K562 (cell line): ENCODE measurements at regions not wholly inside any gene's neighbourhood (a gene's known extent, or its start where the extent isn't known, plus 50 kb on each side); places are given as distances from the start of the nearest gene placed in this dataset.

ENCODE experiments used
- BRD9 ChIP-seq: fragments of 450-650 bp; IDR thresholded peaks from 2 replicates; pipeline ENCODE4 v1.6.1; 2018; ENCODE audit warnings: low read depth; ENCODE audit not compliant: partially characterized antibody
- CBFA2T3 ChIP-seq: fragments of 450-650 bp; IDR thresholded peaks from 2 replicates; pipeline ENCODE4 v1.6.1; 2017
- CBX1 ChIP-seq: sonication (generic); IDR thresholded peaks from 2 replicates; pipeline ENCODE4 v1.6.1; 2016; ENCODE audit warnings: antibody characterized with exemption, low read depth, mild to moderate bottlenecking
- ELF2 ChIP-seq: fragments of 250-450 bp; sonication (Bioruptor Pico); IDR thresholded peaks from 2 replicates; pipeline ENCODE4 v1.5.0; 2021; ENCODE audit warnings: mild to moderate bottlenecking
- ETV1 ChIP-seq: fragments of 450-650 bp; conservative IDR thresholded peaks from 2 replicates; pipeline ENCODE4 v1.6.1; 2016; ENCODE audit warnings: missing genetic modification characterization, control low read depth, low read depth, missing compliant biosample characterization
- FOXJ3 ChIP-seq: sonication (generic); formaldehyde crosslinking; IDR thresholded peaks from 2 replicates; pipeline ENCODE4 v1.4.0; 2020; ENCODE audit warnings: mild to moderate bottlenecking, missing genetic modification reagents
- GABPA ChIP-seq: fragments of 200-800 bp; sonication (Bioruptor generic); conservative IDR thresholded peaks from 2 replicates; pipeline ENCODE4 v1.6.1; 2016; ENCODE audit warnings: low read depth, missing genetic modification characterization, missing compliant biosample characterization
- GTF2B ChIP-seq: IDR thresholded peaks from 2 replicates; pipeline ENCODE4 v1.6.1; 2011; ENCODE audit not compliant: insufficient read length; ENCODE audit errors: extremely low read depth
- KAT2B ChIP-seq: IDR thresholded peaks from one replicate; pipeline ENCODE4 v1.6.1; 2012; ENCODE audit warnings: low read depth, mild to moderate bottlenecking, control low read depth, inconsistent platforms, low read length, moderate library complexity
- MCM5 ChIP-seq: fragments of 450-650 bp; IDR thresholded peaks from 2 replicates; pipeline ENCODE4 v1.6.1; 2016; ENCODE audit warnings: low read depth
- NFRKB ChIP-seq: fragments of 450-650 bp; IDR thresholded peaks from 2 replicates; pipeline ENCODE4 v1.6.1; 2016; ENCODE audit warnings: low read depth
- NR0B1 ChIP-seq: fragments of 450-650 bp; IDR thresholded peaks from one replicate; pipeline ENCODE4 v1.6.1; 2018; ENCODE audit warnings: mild to moderate bottlenecking, moderate library complexity; ENCODE audit not compliant: partially characterized antibody
- NUFIP1 ChIP-seq: fragments of 450-650 bp; IDR thresholded peaks from 2 replicates; pipeline ENCODE4 v1.6.1; 2018; ENCODE audit not compliant: partially characterized antibody
- RAD21 ChIP-seq, 2 experiments: fragments of 250-450 bp in 1 of 2; fragments of 450-650 bp in 1 of 2; sonication (Bioruptor Pico) in 1 of 2; formaldehyde crosslinking in 1 of 2; IDR thresholded peaks in 1 of 2; conservative IDR thresholded peaks in 1 of 2; 2 replicates each; pipeline versions ENCODE4 v1.4.0 to v1.8.0; 2020 to 2022; ENCODE audit warnings: mild to moderate bottlenecking in 2 of 2, moderate library complexity in 1 of 2
- RBM14 ChIP-seq: fragments of 200-400 bp; formaldehyde crosslinking; IDR thresholded peaks from 2 replicates; pipeline ENCODE4 v1.6.1; 2018; ENCODE audit warnings: low read depth, mild to moderate bottlenecking, low read length, moderate library complexity, borderline replicate concordance; ENCODE audit not compliant: insufficient read depth
- SIX5 ChIP-seq, 2 experiments: IDR thresholded peaks; 2 replicates each; pipeline ENCODE4 v1.6.1; 2011; ENCODE audit warnings: low read length in 2 of 2, borderline replicate concordance in 1 of 2, low read depth in 1 of 2, mild to moderate bottlenecking in 1 of 2, moderate library complexity in 1 of 2; ENCODE audit not compliant: insufficient read depth in 1 of 2
- STAT5A ChIP-seq: IDR thresholded peaks from 2 replicates; pipeline ENCODE4 v1.6.1; 2012; ENCODE audit warnings: low read length, inconsistent platforms, borderline replicate concordance
- TCF3 ChIP-seq: sonication (generic); formaldehyde crosslinking; IDR thresholded peaks from 2 replicates; pipeline ENCODE4 v1.4.0; 2020; ENCODE audit warnings: mild to moderate bottlenecking, missing genetic modification reagents
- TCFL5 ChIP-seq: fragments of 250-450 bp; sonication (Bioruptor Pico); conservative IDR thresholded peaks from 2 replicates; pipeline ENCODE4 v1.6.1; 2021; ENCODE audit warnings: mild to moderate bottlenecking, moderate library complexity, matching md5 sums
- THRB ChIP-seq: fragments of 450-650 bp; formaldehyde crosslinking; conservative IDR thresholded peaks from 2 replicates; pipeline ENCODE4 v1.4.0; 2022; ENCODE audit warnings: mild to moderate bottlenecking, missing genetic modification characterization
- ZBTB12 ChIP-seq: fragments of 250-450 bp; sonication (Bioruptor Pico); IDR thresholded peaks from 2 replicates; pipeline ENCODE4 v1.4.0; 2020
- ZNF165 ChIP-seq: fragments of 250-450 bp; sonication (Bioruptor Pico); IDR thresholded peaks from 2 replicates; pipeline ENCODE4 v1.4.0; 2020; ENCODE audit warnings: borderline replicate concordance
- ZNF408 ChIP-seq: fragments of 250-450 bp; sonication (Bioruptor Pico); IDR thresholded peaks from 2 replicates; pipeline ENCODE4 v1.4.0; 2020; ENCODE audit warnings: low read depth, mild to moderate bottlenecking, moderate library complexity

GRCh38 chr2:171244970-171245782 is 84.5 kb upstream of the TLK1 start (continued):
- TF ChIP-seq ZBTB12 = peak; percentile 47; the same call in 1 of the 2 replicates
- TF ChIP-seq RAD21 (CRISPR knock-in tag; conservative IDR thresholded peaks at IDR 0.05 in 1 of 2, IDR thresholded peaks at IDR 0.05 in 1 of 2) = peak; percentile 60 to 79
- no peak for TF ChIP-seq MCM5
- TF ChIP-seq STAT5A = no peak
- no peak for TF ChIP-seq FOXJ3 (CRISPR knock-in tag)
- TF ChIP-seq TCF3 (CRISPR knock-in tag) = no peak
- TF ChIP-seq CBX1 = peak; percentile 93
- no peak for TF ChIP-seq ELF2 (CRISPR knock-in tag)
- peak; percentile 70 for TF ChIP-seq BRD9
- TF ChIP-seq SIX5 (IDR thresholded peaks at IDR 0.05; ENCODE audit: borderline replicate concordance in 1 of 2, insufficient read depth in 1 of 2, low read depth in 1 of 2, low read length in 2 of 2) = no peak
- TF ChIP-seq ZNF165 (CRISPR knock-in tag) = no peak
- no peak for TF ChIP-seq TCFL5
- no peak for TF ChIP-seq GTF2B
- TF ChIP-seq THRB = no peak
- peak; percentile 57 for TF ChIP-seq NFRKB
- no peak for TF ChIP-seq KAT2B
- TF ChIP-seq RBM14 = no peak
- TF ChIP-seq ZNF408 (CRISPR knock-in tag) = no peak
- TF ChIP-seq CBFA2T3 = peak; percentile 48; the same call in 1 of the 2 replicates
- no peak for TF ChIP-seq NUFIP1
- no peak for TF ChIP-seq NR0B1
- TF ChIP-seq GABPA (tag) = no peak
- TF ChIP-seq ETV1 = peak; percentile 72
